Sigmoid colon (tissue), 6 donors: ENCODE measurements at regions not wholly inside any gene's neighbourhood (a gene's known extent, or its start where the extent isn't known, plus 50 kb on each side); places are given as distances from the start of the nearest gene placed in this dataset.

Source experiments
- DNase-seq: peaks from one replicate; pipeline ENCODE4 v3.0.0-alpha.2; 2019
- H3K27ac ChIP-seq, 4 donors: fragments of 200-600 bp; sonication (generic); one replicate each; pipeline ENCODE4 v1.5.1; 2016 to 2019; ENCODE audit warnings: mild to moderate bottlenecking in 1 of 4
- H3K27me3 ChIP-seq, 3 donors: fragments of 200-600 bp; sonication (generic); one replicate each; pipeline ENCODE4 v1.5.1; 2019; ENCODE audit warnings: mild to moderate bottlenecking in 1 of 3
- H3K36me3 ChIP-seq, 4 donors: fragments of 200-600 bp; sonication (generic); one replicate each; pipeline ENCODE4 v1.5.1; 2016 to 2019
- H3K4me1 ChIP-seq, 4 donors: fragments of 200-600 bp; sonication (generic); one replicate each; pipeline ENCODE4 v1.5.1; 2017 to 2019
- H3K4me3 ChIP-seq, 4 donors: fragments of 200-600 bp; sonication (generic); one replicate each; pipeline ENCODE4 v1.5.1; 2017 to 2019; ENCODE audit warnings: mild to moderate bottlenecking in 2 of 4, moderate library complexity in 1 of 4
- H3K9me3 ChIP-seq, 4 donors: fragments of 200-600 bp in 3 of 4; sonication (generic) in 3 of 4; one replicate each; pipeline versions ENCODE4 v1.5.1 to v1.6.1; 2013 to 2019
- CTCF ChIP-seq, 4 experiments: fragments of 450-650 bp in 3 of 4; fragments of 200-600 bp in 1 of 4; IDR thresholded peaks; one replicate each; pipeline ENCODE4 v1.5.1; 2016 to 2019; ENCODE audit warnings: antibody characterized with exemption in 4 of 4, mild to moderate bottlenecking in 3 of 4, moderate library complexity in 2 of 4
- EP300 ChIP-seq, 4 donors: sonication (generic); formaldehyde crosslinking; IDR thresholded peaks; one replicate each; pipeline ENCODE4 v1.6.1; 2017; ENCODE audit warnings: antibody characterized with exemption in 4 of 4
- POLR2A ChIP-seq, 2 donors: fragments of 450-650 bp; IDR thresholded peaks; one replicate each; pipeline ENCODE4 v1.6.1; 2016; ENCODE audit warnings: antibody characterized with exemption in 2 of 2, mild to moderate bottlenecking in 2 of 2, moderate library complexity in 2 of 2
- POLR2AphosphoS5 ChIP-seq, 4 donors: sonication (generic); formaldehyde crosslinking; IDR thresholded peaks; one replicate each; pipeline ENCODE4 v1.6.1; 2017; ENCODE audit warnings: antibody characterized with exemption in 4 of 4
- WGBS, 2 donors: extraction: QIAGEN DNeasy Blood & Tissue Kit; methylation state at CpG; one replicate each; pipeline ENCODE4 v1.1.7; 2013; 5-methylcytosine and 5-hydroxymethylcytosine counted together
- intact Hi-C: fragments of 100-400 bp; cut with DNase I; formaldehyde crosslinking; loops from one replicate; pipeline ENCODE4 v1.15.1; 2023
- donor health status: healthy with polysubstance abuse.
- donor health status: healthy.

- TF ChIP-seq CTCF (IDR thresholded peaks at IDR 0.05) (no peak), EP300 (IDR thresholded peaks at IDR 0.05) (no peak), POLR2A (IDR thresholded peaks at IDR 0.05) (no peak), POLR2AphosphoS5 (IDR thresholded peaks at IDR 0.05) (no peak)
- intact Hi-C loops: no loop called here
- no peaks in the 10 kb centered on the region for H3K27me3 ChIP-seq
- 70 to 75% methylated on average over 3 of the region's 3 CpGs for WGBS, 2 donors
- H3K36me3 ChIP-seq: no peaks in the 10 kb centered on the region
- DNase-seq: no peak
- H3K4me3 ChIP-seq: no peak overlapping the region
- H3K4me1 ChIP-seq: peaks cover 0 to 13% (median 4%) of the 10 kb centered on the region in 4 donors
- no peak overlapping the region for H3K27ac ChIP-seq
- H3K9me3 ChIP-seq: no peaks in the 10 kb centered on the region
Measured at GRCh38 chr3:26562021-26562768, 60.4 kb upstream of the LRRC3B start.
